CD4-positive, CD25-positive, alpha-beta regulatory T cell (primary cell): ENCODE measurements at regions not wholly inside any gene's neighbourhood (a gene's known extent, or its start where the extent isn't known, plus 50 kb on each side); places are given as distances from the start of the nearest gene placed in this dataset.

ENCODE experiments used
- ATAC-seq, 2 donors: fragments of 150-1000 bp; cut with Tn5 transposase; one replicate each; pipeline ENCODE4 v1.10.0; 2021; ENCODE audit warnings: low read depth in 2 of 2, moderate number of reproducible peaks in 2 of 2, moderate library complexity in 1 of 2
- DNase-seq, 3 donors: peaks; one replicate each; pipeline versions ENCODE4 v3.0.0 to v3.0.0-alpha.2; 2012 to 2022; ENCODE audit warnings: mixed read lengths in 1 of 3
- H3K27ac ChIP-seq: one replicate; pipeline ENCODE4 v1.7.0; 2013; ENCODE audit warnings: mild to moderate bottlenecking, low read length; ENCODE audit not compliant: insufficient read depth, poor library complexity, severe bottlenecking
- H3K27me3 ChIP-seq: one replicate; pipeline ENCODE4 v1.7.0; 2013; ENCODE audit warnings: low read length; ENCODE audit not compliant: control insufficient read depth, insufficient read depth
- H3K36me3 ChIP-seq: one replicate; pipeline ENCODE4 v1.7.0; 2013; ENCODE audit warnings: mild to moderate bottlenecking, low read length, moderate library complexity; ENCODE audit not compliant: control insufficient read depth, insufficient read depth
- H3K4me1 ChIP-seq: 2 replicates; pipeline ENCODE4 v1.7.0; 2013; ENCODE audit warnings: mild to moderate bottlenecking, low read length; ENCODE audit not compliant: insufficient read depth, control insufficient read depth, poor library complexity, severe bottlenecking
- H3K4me3 ChIP-seq: one replicate; pipeline ENCODE4 v1.7.0; 2013; ENCODE audit warnings: low read depth, mild to moderate bottlenecking, low read length, moderate library complexity
- H3K9me3 ChIP-seq, 2 experiments: 1 replicate in 1 of 2; 2 replicates in 1 of 2; pipeline ENCODE4 v1.7.0; 2013; ENCODE audit warnings: low read length in 2 of 2, mild to moderate bottlenecking in 1 of 2, moderate library complexity in 1 of 2; ENCODE audit not compliant: control insufficient read depth in 2 of 2
- H3K27ac Mint-ChIP-seq, 3 donors: one replicate each; pipeline ENCODE4 v1.8.0; 2020 to 2022; ENCODE audit warnings: mild to moderate bottlenecking in 3 of 3, mixed read lengths in 3 of 3, moderate library complexity in 2 of 3
- H3K27me3 Mint-ChIP-seq: one replicate; pipeline ENCODE4 v1.8.0; 2022; ENCODE audit warnings: mild to moderate bottlenecking, mixed read lengths
- H3K36me3 Mint-ChIP-seq: one replicate; pipeline ENCODE4 v1.8.0; 2020; ENCODE audit warnings: mixed read lengths
- H3K4me1 Mint-ChIP-seq, 4 donors: one replicate each; pipeline ENCODE4 v1.8.0; 2020 to 2022; ENCODE audit warnings: mixed read lengths in 4 of 4, mild to moderate bottlenecking in 1 of 4
- H3K4me3 Mint-ChIP-seq, 4 donors: one replicate each; pipeline ENCODE4 v1.8.0; 2020 to 2022; ENCODE audit warnings: mild to moderate bottlenecking in 4 of 4, mixed read lengths in 4 of 4, moderate library complexity in 3 of 4
- H3K9me3 Mint-ChIP-seq, 7 donors: one replicate each; pipeline ENCODE4 v1.8.0; 2020 to 2022; ENCODE audit warnings: mixed read lengths in 7 of 7, mild to moderate bottlenecking in 3 of 7, moderate library complexity in 2 of 7

DNA sequence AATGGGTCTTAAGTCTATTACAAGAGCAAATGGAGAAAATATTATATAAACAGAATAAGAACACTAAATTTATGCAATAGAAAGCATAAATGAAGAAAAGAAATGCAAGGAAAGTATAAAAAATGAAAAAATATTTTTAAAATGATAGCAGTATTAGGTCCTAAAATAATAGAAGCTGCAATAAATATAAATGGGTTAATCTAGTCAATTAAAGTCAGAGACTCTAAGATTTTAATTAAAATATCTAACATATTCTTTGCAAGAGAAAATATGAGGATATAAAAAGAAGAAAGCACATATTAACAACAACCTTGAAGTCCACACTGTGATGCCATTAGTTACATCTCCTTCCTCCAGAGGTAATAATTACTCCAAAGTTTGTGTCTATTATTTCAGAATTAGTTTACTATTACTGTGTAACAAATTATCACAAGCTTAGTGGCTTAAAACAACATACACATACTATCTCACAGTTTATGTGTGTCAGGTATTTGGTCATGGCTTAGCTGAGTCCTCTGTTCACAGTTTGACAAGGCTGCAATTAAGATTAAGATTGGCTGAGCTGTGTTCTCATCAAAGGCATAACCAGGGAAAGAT lies 174.9 kb downstream of the NAA11 start:
- DNase-seq (no peak), ATAC-seq (no peak)
- no peaks in the 10 kb centered on the region for H3K27me3 Mint-ChIP-seq
- peaks cover 0 to 8% (median 0%) of the 10 kb centered on the region in 7 donors for H3K9me3 Mint-ChIP-seq
- no peaks in the 10 kb centered on the region for H3K36me3 ChIP-seq
- no peak overlapping the region for H3K27ac Mint-ChIP-seq
- no peaks in the 10 kb centered on the region for H3K36me3 Mint-ChIP-seq
- no peak overlapping the region for H3K27ac ChIP-seq
- no peaks in the 10 kb centered on the region for H3K9me3 ChIP-seq
- H3K4me1 Mint-ChIP-seq, result no peaks in the 10 kb centered on the region
- H3K4me3 ChIP-seq, result no peak overlapping the region
- no peak overlapping the region for H3K4me3 Mint-ChIP-seq
- H3K4me1 ChIP-seq, result no peaks in the 10 kb centered on the region
- H3K27me3 ChIP-seq, result no peaks in the 10 kb centered on the region

GRCh38 chr4:79148369-79148768 lies 177.5 kb downstream of the NAA11 start:
- Mint-ChIP-seq H3K4me1 (no peaks in the 10 kb centered on the region), H3K4me3 (no peak overlapping the region), H3K27me3 (no peaks in the 10 kb centered on the region), H3K9me3 (peaks cover 0 to 3% (median 1%) of the 10 kb centered on the region in 7 donors), H3K27ac (no peak overlapping the region), H3K36me3 (no peaks in the 10 kb centered on the region)
- DNase-seq (no peak), ATAC-seq (no peak)
- no peaks in the 10 kb centered on the region for H3K36me3 ChIP-seq
- no peaks in the 10 kb centered on the region for H3K9me3 ChIP-seq
- H3K4me1 ChIP-seq, result no peaks in the 10 kb centered on the region
- H3K27ac ChIP-seq, result no peak overlapping the region
- no peaks in the 10 kb centered on the region for H3K27me3 ChIP-seq
- no peak overlapping the region for H3K4me3 ChIP-seq

DNA sequence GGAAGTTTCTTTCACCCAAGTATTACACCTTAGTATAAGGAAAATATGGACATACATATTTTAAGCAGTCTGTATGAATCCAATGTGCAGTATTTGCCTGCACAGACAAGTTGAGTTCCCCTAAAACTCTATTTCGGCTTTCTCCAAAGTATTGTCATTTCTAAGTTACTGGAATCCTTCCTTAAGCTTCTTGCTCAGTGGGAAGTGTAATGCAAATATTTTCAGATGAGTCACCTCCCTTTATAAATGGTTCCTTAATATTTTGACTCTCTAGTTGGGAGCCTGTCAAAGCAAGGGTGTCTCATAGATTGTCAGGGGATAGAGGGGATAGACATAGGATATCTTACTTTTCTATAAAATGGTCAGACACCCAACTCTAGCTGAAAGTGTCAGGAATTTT lies 178.6 kb downstream of the NAA11 start:
- Histone ChIP-seq H3K27ac (no peak overlapping the region), H3K27me3 (no peaks in the 10 kb centered on the region), H3K36me3 (no peaks in the 10 kb centered on the region), H3K9me3 (no peaks in the 10 kb centered on the region), H3K4me1 (no peaks in the 10 kb centered on the region), H3K4me3 (no peak overlapping the region)
- DNase-seq (no peak), ATAC-seq (no peak)
- H3K4me1 Mint-ChIP-seq, result no peaks in the 10 kb centered on the region
- H3K27me3 Mint-ChIP-seq, result no peaks in the 10 kb centered on the region
- H3K36me3 Mint-ChIP-seq, result no peaks in the 10 kb centered on the region
- H3K9me3 Mint-ChIP-seq, result peaks cover 0 to 4% (median 0%) of the 10 kb centered on the region in 7 donors
- H3K27ac Mint-ChIP-seq, result no peak overlapping the region
- H3K4me3 Mint-ChIP-seq, result no peak overlapping the region

DNA sequence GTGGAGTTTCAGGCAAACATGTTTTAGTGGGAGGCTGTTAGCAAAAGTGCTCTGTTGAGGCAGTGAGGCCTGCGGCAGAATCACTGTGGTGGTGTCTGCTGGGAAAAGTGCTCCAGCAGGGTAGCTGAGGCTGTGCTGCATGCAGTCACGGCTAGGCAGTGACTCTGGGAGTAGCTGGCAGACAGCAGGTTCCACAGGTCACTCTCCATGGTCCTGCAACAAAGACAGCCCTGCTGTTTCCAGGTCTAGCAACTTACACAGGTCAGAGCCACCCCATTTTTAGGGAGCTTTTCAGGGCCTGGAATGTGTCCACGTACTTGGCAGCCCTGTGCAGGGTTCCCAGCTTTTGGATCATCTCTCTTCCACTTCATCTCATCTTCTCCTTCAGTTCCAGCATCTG lies 184.3 kb downstream of the NAA11 start:
- Histone ChIP-seq H3K36me3 (no peaks in the 10 kb centered on the region), H3K27me3 (no peaks in the 10 kb centered on the region), H3K9me3 (no peaks in the 10 kb centered on the region), H3K27ac (no peak overlapping the region), H3K4me1 (no peaks in the 10 kb centered on the region), H3K4me3 (no peak overlapping the region)
- ATAC-seq (no peak), DNase-seq (no peak)
- Mint-ChIP-seq H3K4me1 (no peaks in the 10 kb centered on the region), H3K4me3 (no peak overlapping the region), H3K27ac (no peak overlapping the region), H3K27me3 (peaks cover 4% of the 10 kb centered on the region), H3K36me3 (no peaks in the 10 kb centered on the region), H3K9me3 (peaks cover 0 to 8% (median 2%) of the 10 kb centered on the region in 7 donors)

DNA sequence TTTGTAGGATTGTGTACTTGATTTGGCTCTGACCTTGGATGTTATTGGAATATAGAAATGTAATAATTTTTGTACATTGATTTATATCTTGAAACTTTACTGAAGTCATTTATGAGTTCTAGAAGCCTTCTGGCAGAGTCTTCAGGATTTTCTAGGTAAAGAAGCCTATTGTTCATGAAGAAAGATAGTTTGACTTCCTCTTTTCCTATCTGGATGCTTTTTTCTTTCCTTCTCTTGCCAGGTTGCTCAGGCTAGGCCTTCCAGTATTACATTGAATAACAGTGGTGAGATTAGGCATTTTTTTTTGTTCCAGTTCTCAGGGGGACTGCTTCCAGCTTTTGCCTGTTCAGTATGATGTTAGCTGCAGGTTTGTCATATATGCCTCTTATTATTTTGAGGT lies 191.1 kb downstream of the NAA11 start:
- Histone ChIP-seq H3K9me3 (no peaks in the 10 kb centered on the region), H3K4me1 (no peaks in the 10 kb centered on the region), H3K27ac (no peak overlapping the region), H3K27me3 (no peaks in the 10 kb centered on the region), H3K36me3 (no peaks in the 10 kb centered on the region), H3K4me3 (no peak overlapping the region)
- H3K27me3 Mint-ChIP-seq, result no peaks in the 10 kb centered on the region
- peaks cover 0 to 10% (median 3%) of the 10 kb centered on the region in 7 donors for H3K9me3 Mint-ChIP-seq
- no peaks in the 10 kb centered on the region for H3K4me1 Mint-ChIP-seq
- DNase-seq, result no peak
- no peak overlapping the region for H3K4me3 Mint-ChIP-seq
- no peaks in the 10 kb centered on the region for H3K36me3 Mint-ChIP-seq
- no peak for ATAC-seq
- H3K27ac Mint-ChIP-seq, result no peak overlapping the region

DNA sequence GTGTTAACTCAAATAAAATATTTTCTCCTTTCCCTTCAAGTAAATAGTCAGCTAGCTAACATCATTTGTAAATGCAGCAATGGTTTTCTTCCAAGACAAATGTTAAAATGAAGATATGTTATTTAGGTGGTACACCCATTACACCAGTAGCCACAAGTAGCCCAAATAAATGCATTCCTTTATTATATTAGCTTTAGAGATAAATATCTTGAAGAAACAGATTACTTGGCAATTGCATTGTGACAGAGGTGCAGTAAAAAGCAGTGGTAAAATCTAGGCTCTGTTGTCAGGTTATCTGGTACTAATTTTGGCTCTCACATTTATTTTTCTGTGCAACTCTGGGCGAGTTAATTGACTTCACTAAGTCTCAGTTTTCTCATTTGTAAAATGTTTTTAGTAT lies 193.0 kb downstream of the NAA11 start:
- Histone ChIP-seq H3K4me3 (no peak overlapping the region), H3K27ac (no peak overlapping the region), H3K27me3 (no peaks in the 10 kb centered on the region), H3K36me3 (no peaks in the 10 kb centered on the region), H3K9me3 (no peaks in the 10 kb centered on the region), H3K4me1 (no peaks in the 10 kb centered on the region)
- Mint-ChIP-seq H3K9me3 (peaks cover 1 to 22% (median 6%) of the 10 kb centered on the region in 7 donors), H3K27me3 (no peaks in the 10 kb centered on the region), H3K36me3 (no peaks in the 10 kb centered on the region), H3K4me3 (no peak overlapping the region), H3K27ac (no peak overlapping the region), H3K4me1 (no peaks in the 10 kb centered on the region)
- DNase-seq, result no peak
- no peak for ATAC-seq

GRCh38 chr4:79121875-79122358 lies 182.7 kb upstream of the PAQR3 start:
- Histone ChIP-seq H3K4me1 (no peaks in the 10 kb centered on the region), H3K4me3 (no peak overlapping the region), H3K9me3 (peaks cover 7 to 20% of the 10 kb centered on the region in 2 experiments), H3K27me3 (no peaks in the 10 kb centered on the region), H3K36me3 (no peaks in the 10 kb centered on the region), H3K27ac (no peak overlapping the region)
- Mint-ChIP-seq H3K4me3 (no peak overlapping the region), H3K36me3 (no peaks in the 10 kb centered on the region), H3K27me3 (no peaks in the 10 kb centered on the region), H3K27ac (no peak overlapping the region), H3K9me3 (peaks cover 6 to 50% (median 24%) of the 10 kb centered on the region in 7 donors), H3K4me1 (no peaks in the 10 kb centered on the region)
- ATAC-seq, result no peak
- no peak for DNase-seq

DNA sequence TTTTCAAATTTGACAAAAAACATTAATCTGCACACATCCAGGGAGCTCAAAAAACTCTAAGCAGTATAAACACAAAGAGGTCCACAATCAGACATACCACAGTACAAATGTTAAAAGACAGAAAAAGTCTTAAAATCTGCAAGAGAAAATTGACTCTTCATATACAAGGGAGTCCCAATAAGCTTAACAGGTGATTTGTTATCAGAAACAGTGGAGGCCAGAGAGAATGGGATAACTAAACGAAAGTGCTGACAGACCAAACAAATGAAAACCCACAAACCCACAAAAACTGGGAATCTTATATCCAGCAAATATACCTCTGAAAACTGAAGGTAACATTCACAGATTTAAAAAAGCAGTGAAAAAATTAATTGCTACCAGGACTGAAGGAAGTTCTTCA lies 182.0 kb upstream of the PAQR3 start:
- ATAC-seq (no peak), DNase-seq (no peak)
- no peak overlapping the region for H3K4me3 ChIP-seq
- Mint-ChIP-seq H3K27me3 (no peaks in the 10 kb centered on the region), H3K4me1 (no peaks in the 10 kb centered on the region), H3K4me3 (no peak overlapping the region), H3K36me3 (no peaks in the 10 kb centered on the region), H3K9me3 (peaks cover 6 to 44% (median 23%) of the 10 kb centered on the region in 7 donors), H3K27ac (no peak overlapping the region)
- H3K9me3 ChIP-seq, result peaks cover 7 to 21% of the 10 kb centered on the region in 2 experiments
- H3K4me1 ChIP-seq, result no peaks in the 10 kb centered on the region
- H3K36me3 ChIP-seq, result no peaks in the 10 kb centered on the region
- H3K27ac ChIP-seq, result no peak overlapping the region
- no peaks in the 10 kb centered on the region for H3K27me3 ChIP-seq
